ENCODE measurements at regions not wholly inside any gene's neighbourhood (a gene's known extent, or its start where the extent isn't known, plus 50 kb on each side); places are given as distances from the start of the nearest gene placed in this dataset.
"Not testable (repeated sequence)": the region's sequence is repeated elsewhere in the genome, so short reads cannot be mapped to it uniquely, and the experiment has no call there.

- H3K36me3 ChIP-seq (ENCODE audit: control insufficient read depth, insufficient read depth, low read length), result no peaks in the 10 kb centered on the region
- no peaks in the 10 kb centered on the region for H3K27me3 ChIP-seq (ENCODE audit: control insufficient read depth, insufficient read depth, low read length)
- H3K9me3 ChIP-seq (ENCODE audit: control insufficient read depth, insufficient read depth, low read length), result no peaks in the 10 kb centered on the region
- no peaks in the 10 kb centered on the region for H3K4me1 ChIP-seq (ENCODE audit: control insufficient read depth, insufficient read depth, low read length)
- no peak overlapping the region for H3K9ac ChIP-seq (ENCODE audit: low read depth, low read length)
- H3K4me3 ChIP-seq (ENCODE audit: low read depth, low read length), result no peak overlapping the region
Measured at GRCh38 chr12:114616081-114616480, 67.9 kb downstream of the TBX3 start.

GRCh38 chr12:114614040-114614439 lies 69.9 kb downstream of the TBX3 start:
- no peaks in the 10 kb centered on the region for H3K36me3 ChIP-seq (ENCODE audit: control insufficient read depth, insufficient read depth, low read length)
- H3K4me1 ChIP-seq (ENCODE audit: control insufficient read depth, insufficient read depth, low read length), result no peaks in the 10 kb centered on the region
- no peaks in the 10 kb centered on the region for H3K27me3 ChIP-seq (ENCODE audit: control insufficient read depth, insufficient read depth, low read length)
- no peak overlapping the region for H3K9ac ChIP-seq (ENCODE audit: low read depth, low read length)
- no peak overlapping the region for H3K4me3 ChIP-seq (ENCODE audit: low read depth, low read length)
- no peaks in the 10 kb centered on the region for H3K9me3 ChIP-seq (ENCODE audit: control insufficient read depth, insufficient read depth, low read length)

- no peaks in the 10 kb centered on the region for H3K27me3 ChIP-seq (ENCODE audit: control insufficient read depth, insufficient read depth, low read length)
- H3K4me3 ChIP-seq (ENCODE audit: low read depth, low read length), result no peak overlapping the region
- H3K4me1 ChIP-seq (ENCODE audit: control insufficient read depth, insufficient read depth, low read length), result no peaks in the 10 kb centered on the region
- no peaks in the 10 kb centered on the region for H3K36me3 ChIP-seq (ENCODE audit: control insufficient read depth, insufficient read depth, low read length)
- no peak overlapping the region for H3K9ac ChIP-seq (ENCODE audit: low read depth, low read length)
- H3K9me3 ChIP-seq (ENCODE audit: control insufficient read depth, insufficient read depth, low read length), result no peaks in the 10 kb centered on the region
Measured at GRCh38 chr12:114612062-114612461, 71.9 kb downstream of the TBX3 start.

- Histone ChIP-seq H3K4me1 (ENCODE audit: control insufficient read depth, insufficient read depth, low read length) (no peaks in the 10 kb centered on the region), H3K9me3 (ENCODE audit: control insufficient read depth, insufficient read depth, low read length) (no peaks in the 10 kb centered on the region), H3K4me3 (ENCODE audit: low read depth, low read length) (no peak overlapping the region), H3K27me3 (ENCODE audit: control insufficient read depth, insufficient read depth, low read length) (no peaks in the 10 kb centered on the region), H3K9ac (ENCODE audit: low read depth, low read length) (no peak overlapping the region), H3K36me3 (ENCODE audit: control insufficient read depth, insufficient read depth, low read length) (no peaks in the 10 kb centered on the region)
Measured at GRCh38 chr12:114611145-114612018, 72.6 kb downstream of the TBX3 start.

- Histone ChIP-seq H3K9me3 (ENCODE audit: control insufficient read depth, insufficient read depth, low read length) (no peaks in the 10 kb centered on the region), H3K36me3 (ENCODE audit: control insufficient read depth, insufficient read depth, low read length) (no peaks in the 10 kb centered on the region), H3K27me3 (ENCODE audit: control insufficient read depth, insufficient read depth, low read length) (no peaks in the 10 kb centered on the region), H3K4me1 (ENCODE audit: control insufficient read depth, insufficient read depth, low read length) (no peaks in the 10 kb centered on the region), H3K9ac (ENCODE audit: low read depth, low read length) (no peak overlapping the region), H3K4me3 (ENCODE audit: low read depth, low read length) (no peak overlapping the region)
Measured at GRCh38 chr12:114608509-114608908, 75.5 kb downstream of the TBX3 start.

- no peaks in the 10 kb centered on the region for H3K9me3 ChIP-seq (ENCODE audit: control insufficient read depth, insufficient read depth, low read length)
- H3K9ac ChIP-seq (ENCODE audit: low read depth, low read length), result no peak overlapping the region
- no peaks in the 10 kb centered on the region for H3K4me1 ChIP-seq (ENCODE audit: control insufficient read depth, insufficient read depth, low read length)
- no peaks in the 10 kb centered on the region for H3K27me3 ChIP-seq (ENCODE audit: control insufficient read depth, insufficient read depth, low read length)
- H3K36me3 ChIP-seq (ENCODE audit: control insufficient read depth, insufficient read depth, low read length), result no peaks in the 10 kb centered on the region
- no peak overlapping the region for H3K4me3 ChIP-seq (ENCODE audit: low read depth, low read length)
Measured at GRCh38 chr12:114605918-114606317, 78.1 kb downstream of the TBX3 start.

- Histone ChIP-seq H3K36me3 (ENCODE audit: control insufficient read depth, insufficient read depth, low read length) (no peaks in the 10 kb centered on the region), H3K27me3 (ENCODE audit: control insufficient read depth, insufficient read depth, low read length) (no peaks in the 10 kb centered on the region), H3K4me3 (ENCODE audit: low read depth, low read length) (no peak overlapping the region), H3K9me3 (ENCODE audit: control insufficient read depth, insufficient read depth, low read length) (no peaks in the 10 kb centered on the region), H3K9ac (ENCODE audit: low read depth, low read length) (no peak overlapping the region), H3K4me1 (ENCODE audit: control insufficient read depth, insufficient read depth, low read length) (no peaks in the 10 kb centered on the region)
Measured at GRCh38 chr12:114604606-114605005, 79.4 kb downstream of the TBX3 start.

GRCh38 chr12:114600584-114600983 lies 83.4 kb downstream of the TBX3 start:
- not testable (repeated sequence) for H3K27me3 ChIP-seq (ENCODE audit: control insufficient read depth, insufficient read depth, low read length); H3K9me3 ChIP-seq (ENCODE audit: control insufficient read depth, insufficient read depth, low read length); H3K4me3 ChIP-seq (ENCODE audit: low read depth, low read length); H3K4me1 ChIP-seq (ENCODE audit: control insufficient read depth, insufficient read depth, low read length); H3K9ac ChIP-seq (ENCODE audit: low read depth, low read length); H3K36me3 ChIP-seq (ENCODE audit: control insufficient read depth, insufficient read depth, low read length)

GRCh38 chr12:114598111-114598510 lies 85.9 kb downstream of the TBX3 start:
- Histone ChIP-seq H3K4me3 (ENCODE audit: low read depth, low read length) (no peak overlapping the region), H3K4me1 (ENCODE audit: control insufficient read depth, insufficient read depth, low read length) (no peaks in the 10 kb centered on the region), H3K9me3 (ENCODE audit: control insufficient read depth, insufficient read depth, low read length) (no peaks in the 10 kb centered on the region), H3K27me3 (ENCODE audit: control insufficient read depth, insufficient read depth, low read length) (no peaks in the 10 kb centered on the region), H3K9ac (ENCODE audit: low read depth, low read length) (no peak overlapping the region), H3K36me3 (ENCODE audit: control insufficient read depth, insufficient read depth, low read length) (no peaks in the 10 kb centered on the region)

- Histone ChIP-seq H3K36me3 (ENCODE audit: control insufficient read depth, insufficient read depth, low read length) (no peaks in the 10 kb centered on the region), H3K27me3 (ENCODE audit: control insufficient read depth, insufficient read depth, low read length) (no peaks in the 10 kb centered on the region), H3K4me3 (ENCODE audit: low read depth, low read length) (no peak overlapping the region), H3K4me1 (ENCODE audit: control insufficient read depth, insufficient read depth, low read length) (no peaks in the 10 kb centered on the region), H3K9me3 (ENCODE audit: control insufficient read depth, insufficient read depth, low read length) (no peaks in the 10 kb centered on the region), H3K9ac (ENCODE audit: low read depth, low read length) (no peak overlapping the region)
Measured at GRCh38 chr12:114592946-114593345, 91.0 kb downstream of the TBX3 start.

GRCh38 chr12:114588061-114588460 lies 95.9 kb downstream of the TBX3 start:
- H3K4me1 ChIP-seq (ENCODE audit: control insufficient read depth, insufficient read depth, low read length), result no peaks in the 10 kb centered on the region
- no peaks in the 10 kb centered on the region for H3K9me3 ChIP-seq (ENCODE audit: control insufficient read depth, insufficient read depth, low read length)
- H3K4me3 ChIP-seq (ENCODE audit: low read depth, low read length), result no peak overlapping the region
- H3K9ac ChIP-seq (ENCODE audit: low read depth, low read length), result no peak overlapping the region
- H3K27me3 ChIP-seq (ENCODE audit: control insufficient read depth, insufficient read depth, low read length), result no peaks in the 10 kb centered on the region
- no peaks in the 10 kb centered on the region for H3K36me3 ChIP-seq (ENCODE audit: control insufficient read depth, insufficient read depth, low read length)

- Histone ChIP-seq H3K9me3 (ENCODE audit: control insufficient read depth, insufficient read depth, low read length) (no peaks in the 10 kb centered on the region), H3K4me3 (ENCODE audit: low read depth, low read length) (no peak overlapping the region), H3K27me3 (ENCODE audit: control insufficient read depth, insufficient read depth, low read length) (no peaks in the 10 kb centered on the region), H3K36me3 (ENCODE audit: control insufficient read depth, insufficient read depth, low read length) (no peaks in the 10 kb centered on the region), H3K9ac (ENCODE audit: low read depth, low read length) (no peak overlapping the region), H3K4me1 (ENCODE audit: control insufficient read depth, insufficient read depth, low read length) (no peaks in the 10 kb centered on the region)
Measured at GRCh38 chr12:114580306-114580705, 103.7 kb downstream of the TBX3 start.
